Neural cell (in vitro differentiated cells): ENCODE measurements at regions not wholly inside any gene's neighbourhood (a gene's known extent, or its start where the extent isn't known, plus 50 kb on each side); places are given as distances from the start of the nearest gene placed in this dataset.

Experiments used
- H2AFZ ChIP-seq: fragments of 200-600, 300-800 bp; sonication (generic), shearing (Covaris generic); 2 replicates; pipeline ENCODE4 v1.6.0; 2014; ENCODE audit warnings: low read depth, mild to moderate bottlenecking, antibody characterized with exemption, low read length, moderate library complexity
- H3F3A ChIP-seq: fragments of 200-600 bp; shearing (Covaris generic); 2 replicates; pipeline ENCODE4 v1.6.1; 2016; ENCODE audit warnings: mild to moderate bottlenecking, moderate library complexity, mixed read lengths, antibody characterized with exemption, low read length; ENCODE audit not compliant: insufficient read depth, poor library complexity, severe bottlenecking
- H3K27ac ChIP-seq: fragments of 200-600, 300-800 bp; sonication (generic), shearing (Covaris generic); 2 replicates; pipeline ENCODE4 v1.5.1; 2014; ENCODE audit warnings: mild to moderate bottlenecking, low read length, moderate library complexity
- H3K27me3 ChIP-seq: fragments of 300-800, 200-600 bp; sonication (generic), shearing (Covaris generic); 2 replicates; pipeline ENCODE4 v1.6.0; 2014; ENCODE audit warnings: mild to moderate bottlenecking, low read depth, low read length, moderate library complexity; ENCODE audit not compliant: insufficient read depth
- H3K36me3 ChIP-seq: fragments of 300-800, 200-600 bp; sonication (generic), shearing (Covaris generic); 2 replicates; pipeline ENCODE4 v1.5.1; 2014; ENCODE audit warnings: mild to moderate bottlenecking, antibody characterized with exemption, low read length, moderate library complexity; ENCODE audit not compliant: insufficient read depth
- H3K4me2 ChIP-seq: fragments of 300-800, 200-600 bp; sonication (generic), shearing (Covaris generic); 2 replicates; pipeline ENCODE4 v1.6.0; 2014; ENCODE audit warnings: mild to moderate bottlenecking, low read length
- H3K4me3 ChIP-seq: fragments of 300-800, 200-600 bp; sonication (generic), shearing (Covaris generic); 2 replicates; pipeline ENCODE4 v1.5.1; 2014; ENCODE audit warnings: mild to moderate bottlenecking, low read length, moderate library complexity
- H3K79me2 ChIP-seq: fragments of 200-600 bp; shearing (Covaris generic); replicated peaks from 2 replicates; pipeline ENCODE4 v1.6.0; 2014; ENCODE audit warnings: mild to moderate bottlenecking, low read length, moderate library complexity; ENCODE audit not compliant: insufficient read depth
- H3K9ac ChIP-seq: fragments of 300-800, 200-600 bp; sonication (generic), shearing (Covaris generic); 2 replicates; pipeline ENCODE4 v1.6.1; 2016; ENCODE audit warnings: mild to moderate bottlenecking, low read length, mixed read lengths
- H3K9me2 ChIP-seq: fragments of 200-600 bp; shearing (Covaris generic); 2 replicates; pipeline ENCODE4 v1.6.1; 2016; ENCODE audit warnings: mild to moderate bottlenecking, low read length, mixed read lengths; ENCODE audit not compliant: insufficient read depth
- H3K9me3 ChIP-seq: fragments of 200-600, 300-800 bp; sonication (generic), shearing (Covaris generic); 2 replicates; pipeline ENCODE4 v1.6.1; 2016; ENCODE audit warnings: mild to moderate bottlenecking, mixed run types, low read length, moderate library complexity, mixed read lengths
- H4K20me1 ChIP-seq: fragments of 200-600 bp; shearing (Covaris generic); 2 replicates; pipeline ENCODE4 v1.6.1; 2016; ENCODE audit warnings: mild to moderate bottlenecking, mixed run types; ENCODE audit not compliant: insufficient read depth
- CTCF ChIP-seq: fragments of 450-650 bp; IDR thresholded peaks from 2 replicates; pipeline ENCODE4 v1.5.1; 2014; ENCODE audit warnings: antibody characterized with exemption, mild to moderate bottlenecking, moderate library complexity; ENCODE audit not compliant: poor library complexity, severe bottlenecking
- EP300 ChIP-seq: fragments of 450-650 bp; conservative IDR thresholded peaks from 2 replicates; pipeline ENCODE4 v1.6.1; 2014; ENCODE audit warnings: antibody characterized with exemption, mild to moderate bottlenecking, moderate library complexity; ENCODE audit not compliant: poor library complexity, severe bottlenecking
- EZH2 ChIP-seq: fragments of 200-600, 300-800 bp; shearing (Covaris generic), sonication (generic); IDR thresholded peaks from 2 replicates; pipeline ENCODE4 v1.6.1; 2014; ENCODE audit warnings: antibody characterized with exemption, low read length, borderline replicate concordance, mild to moderate bottlenecking; ENCODE audit not compliant: insufficient read depth, poor library complexity, severe bottlenecking
- MXI1 ChIP-seq: fragments of 450-650 bp; conservative IDR thresholded peaks from 2 replicates; pipeline ENCODE4 v1.6.1; 2014; ENCODE audit warnings: antibody characterized with exemption, mild to moderate bottlenecking; ENCODE audit not compliant: poor library complexity, severe bottlenecking
- POLR2AphosphoS5 ChIP-seq: IDR thresholded peaks from 2 replicates; pipeline ENCODE4 v1.6.1; 2012
- RAD21 ChIP-seq: fragments of 450-650 bp; conservative IDR thresholded peaks from 2 replicates; pipeline ENCODE4 v1.6.1; 2014; ENCODE audit warnings: antibody characterized with exemption, mild to moderate bottlenecking, moderate library complexity
- REST ChIP-seq: IDR thresholded peaks from 2 replicates; pipeline ENCODE4 v1.6.1; 2012; ENCODE audit warnings: borderline replicate concordance
- SMC3 ChIP-seq: fragments of 450-650 bp; conservative IDR thresholded peaks from 2 replicates; pipeline ENCODE4 v1.6.1; 2014; ENCODE audit warnings: antibody characterized with exemption, mild to moderate bottlenecking, moderate library complexity; ENCODE audit not compliant: poor library complexity
- TAF1 ChIP-seq: IDR thresholded peaks from 2 replicates; pipeline ENCODE4 v1.6.1; 2012; ENCODE audit warnings: low read depth

DNA sequence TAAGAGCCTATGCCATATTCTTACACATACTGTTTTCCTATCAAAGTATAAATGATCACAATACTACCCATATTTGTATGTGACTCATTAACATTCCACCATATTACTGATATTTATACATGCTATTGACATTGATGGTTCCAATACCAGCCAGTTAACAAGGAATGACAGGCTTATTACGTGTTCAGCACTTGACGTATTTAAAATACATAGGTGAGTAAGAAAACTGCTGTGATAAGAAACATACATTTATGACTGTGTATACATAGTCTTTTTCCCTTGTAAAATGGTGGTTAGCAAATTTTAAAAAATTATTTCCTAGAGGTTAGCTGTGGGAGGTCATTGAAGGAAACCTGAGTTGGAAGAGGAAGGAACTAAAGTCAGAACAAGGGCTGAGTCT lies 81.1 kb upstream of the NEUROD6 start:
- Histone ChIP-seq H2AFZ (no peak overlapping the region), H3K4me2 (no peak overlapping the region), H3K27ac (no peak overlapping the region), H4K20me1 (no peaks in the 10 kb centered on the region), H3K36me3 (no peaks in the 10 kb centered on the region), H3K4me3 (no peak overlapping the region), H3K27me3 (no peaks in the 10 kb centered on the region), H3F3A (no peaks in the 10 kb centered on the region), H3K9me2 (no peaks in the 10 kb centered on the region), H3K9ac (no peak overlapping the region), H3K79me2 (no peaks in the 10 kb centered on the region), H3K9me3 (no peaks in the 10 kb centered on the region)
- TF ChIP-seq TAF1 (no peak), POLR2AphosphoS5 (no peak), RAD21 (no peak), MXI1 (no peak), REST (no peak), CTCF (no peak), EZH2 (no peak), SMC3 (no peak)

DNA sequence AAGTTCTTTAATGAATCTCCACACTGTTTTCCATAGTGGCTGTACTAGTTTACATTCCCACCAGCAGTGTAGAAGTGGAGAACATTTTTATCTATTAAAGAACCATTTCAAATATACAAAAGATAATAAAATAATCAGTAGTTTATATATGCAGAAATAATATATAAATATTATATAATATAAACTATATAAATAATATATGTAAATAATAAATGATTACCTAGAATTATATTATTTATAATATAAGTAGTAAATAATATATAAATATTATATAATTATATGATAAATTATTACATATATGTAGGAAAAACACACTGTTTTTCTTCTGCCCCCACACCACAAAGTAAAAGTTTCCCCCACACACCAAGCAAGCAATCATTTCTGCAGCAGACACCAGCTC lies 83.5 kb upstream of the NEUROD6 start:
- TF ChIP-seq EZH2 (no peak), EP300 (no peak), CTCF (no peak), REST (no peak), RAD21 (no peak), SMC3 (no peak), MXI1 (no peak), TAF1 (no peak), POLR2AphosphoS5 (no peak)
- Histone ChIP-seq H3K79me2 (no peaks in the 10 kb centered on the region), H3K9ac (no peak overlapping the region), H3K4me3 (no peak overlapping the region), H3K27me3 (no peaks in the 10 kb centered on the region), H2AFZ (no peak overlapping the region), H4K20me1 (no peaks in the 10 kb centered on the region), H3K36me3 (no peaks in the 10 kb centered on the region), H3K9me2 (no peaks in the 10 kb centered on the region), H3K27ac (no peak overlapping the region), H3F3A (no peaks in the 10 kb centered on the region), H3K9me3 (no peaks in the 10 kb centered on the region), H3K4me2 (no peak overlapping the region)
